ENCODE measurements at regions not wholly inside any gene's neighbourhood (a gene's known extent, or its start where the extent isn't known, plus 50 kb on each side); places are given as distances from the start of the nearest gene placed in this dataset.

- DNase-seq = no peak
Observed at GRCh38 chr7:22676385-22676784, 50.6 kb upstream of the IL6 start.

GRCh38 chr7:22675917-22676343 lies 51.1 kb upstream of the IL6 start:
- peak; percentile 13 for DNase-seq

DNA sequence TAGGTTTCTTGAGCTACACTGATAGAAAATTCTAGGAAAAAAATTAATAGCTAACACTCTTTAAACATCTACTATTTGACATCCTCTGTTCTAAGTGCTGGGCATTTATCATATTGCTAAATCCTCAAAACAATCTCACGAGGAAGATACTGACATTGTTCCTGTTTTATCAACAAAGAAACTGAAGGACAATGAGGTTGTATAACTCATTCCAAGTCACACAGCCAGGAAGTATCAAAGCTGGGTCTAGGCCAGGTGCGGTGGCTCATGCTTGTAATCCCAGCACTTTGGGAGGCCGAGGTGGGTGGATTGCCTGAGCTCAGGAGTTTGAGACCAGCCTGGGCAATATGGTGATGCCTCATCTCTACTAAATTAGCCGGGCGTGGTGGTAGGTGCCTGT lies 51.6 kb upstream of the IL6 start:
- DNase-seq = no peak

GRCh38 chr7:22672846-22673680 lies 53.9 kb upstream of the IL6 start:
- no peak for DNase-seq

GRCh38 chr7:22671177-22671879 lies 55.7 kb upstream of the IL6 start:
- DNase-seq = no peak

DNA sequence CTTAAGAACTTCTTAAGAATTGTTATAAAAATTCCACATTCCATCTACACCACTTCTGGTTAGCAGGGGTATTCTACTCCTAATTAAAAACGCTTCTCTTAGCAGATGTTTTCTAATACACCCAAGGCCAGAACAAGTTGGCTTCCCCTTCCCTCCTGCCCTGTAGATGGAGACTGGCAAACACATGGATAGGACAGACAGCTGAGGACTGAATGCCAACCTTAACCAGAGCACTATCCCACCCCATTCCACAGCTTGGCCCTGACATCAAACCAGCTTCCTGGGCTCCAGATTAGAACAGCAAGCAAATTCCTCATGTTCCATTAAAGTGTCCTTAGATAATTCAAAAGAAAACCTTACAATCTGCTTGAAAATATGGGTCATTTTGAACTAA lies 56.6 kb upstream of the IL6 start:
- DNase-seq = no peak

DNA sequence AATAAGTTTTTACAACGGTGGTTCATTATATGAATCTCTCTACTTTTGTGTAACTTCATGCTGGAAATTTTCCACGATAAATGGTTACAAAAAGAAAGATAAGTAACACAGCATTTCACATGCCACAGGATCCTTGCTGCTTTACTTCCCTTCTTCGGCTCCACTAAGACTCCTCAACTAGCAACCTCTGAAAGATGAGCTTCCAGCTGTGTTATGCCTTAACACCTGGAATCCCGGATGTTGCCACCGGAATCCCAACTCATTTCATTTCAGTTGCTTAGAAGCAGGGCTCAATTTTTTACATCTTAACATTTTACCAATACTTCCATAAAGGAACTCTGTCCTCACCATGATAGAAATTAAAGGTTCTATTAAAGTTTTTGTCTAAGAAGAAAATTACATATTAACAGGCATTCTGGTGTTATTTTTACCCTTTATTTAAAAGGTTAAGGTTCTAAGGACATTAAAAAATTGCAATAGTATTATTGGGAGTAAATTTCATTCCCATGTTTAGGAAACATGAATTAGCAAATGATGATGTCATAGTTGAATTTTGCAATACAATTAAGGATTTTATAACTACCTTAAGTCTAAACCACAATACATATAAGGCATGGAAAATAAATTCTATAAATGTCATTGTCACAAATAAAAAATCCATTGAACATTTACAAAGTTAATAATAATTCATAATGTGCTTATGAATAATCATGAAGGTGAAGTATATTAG lies 57.1 kb upstream of the IL6 start:
- no peak for DNase-seq

GRCh38 chr7:22668971-22669401 lies 58.0 kb upstream of the IL6 start:
- DNase-seq = no peak

GRCh38 chr7:22667562-22668239 lies 59.3 kb upstream of the IL6 start:
- DNase-seq = no peak

DNA sequence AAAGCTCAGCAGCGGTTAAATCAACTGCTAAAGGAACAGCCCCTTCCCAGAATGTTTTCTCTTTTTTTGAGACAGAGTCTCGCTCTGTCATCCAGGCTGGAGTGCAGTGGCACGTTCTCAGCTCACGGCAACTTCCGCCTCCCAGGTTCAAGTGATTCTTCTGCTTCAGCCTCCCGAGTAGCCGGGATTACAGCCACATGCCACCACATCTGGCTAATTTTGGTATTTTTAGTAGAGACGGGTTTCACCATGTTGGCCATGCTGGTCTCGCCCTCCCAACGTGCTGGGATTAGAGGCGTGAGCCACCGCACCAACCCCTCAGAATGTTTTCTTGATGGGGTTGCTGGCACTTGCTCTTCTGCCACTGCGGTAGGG lies 59.8 kb upstream of the IL6 start:
- DNase-seq = no peak

DNA sequence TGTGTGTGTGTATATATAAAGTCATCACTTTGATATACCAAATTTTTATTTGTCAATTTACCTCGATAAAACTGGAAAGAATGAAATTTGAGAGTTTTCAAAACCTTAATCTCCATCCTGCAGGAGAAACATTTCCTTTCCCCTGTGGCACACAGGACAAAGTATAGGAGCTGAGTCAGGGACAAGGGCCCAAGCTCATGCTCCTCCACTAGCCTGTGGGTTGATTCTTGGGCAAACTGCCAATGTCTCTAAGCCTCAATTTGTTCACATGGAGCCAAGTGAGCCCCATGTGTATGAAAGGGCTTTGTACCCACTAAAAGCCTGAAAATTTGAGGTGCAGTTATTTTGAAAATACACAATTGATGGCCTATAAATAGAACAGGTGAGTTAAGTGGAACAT lies 60.3 kb upstream of the IL6 start:
- DNase-seq = no peak

DNA sequence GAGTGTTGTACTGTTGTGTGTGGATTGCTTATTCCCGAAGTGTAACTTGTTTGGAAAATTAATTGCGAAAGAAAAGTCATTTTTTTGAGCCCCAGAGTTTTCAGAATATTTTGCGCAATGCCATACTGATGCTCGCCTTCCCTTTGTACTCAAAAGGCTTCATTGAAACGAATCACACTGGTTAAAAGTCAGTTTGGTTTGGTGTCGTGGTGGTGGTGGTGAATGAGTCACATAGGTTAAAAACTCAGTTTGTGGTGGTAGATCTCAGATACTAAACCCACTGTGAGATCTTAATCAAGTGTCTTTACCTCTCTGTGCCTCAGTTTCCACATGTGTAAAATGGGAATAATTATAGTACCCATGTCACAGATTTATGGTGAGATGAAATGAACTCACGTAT lies 61.1 kb upstream of the IL6 start:
- no peak for DNase-seq

DNA sequence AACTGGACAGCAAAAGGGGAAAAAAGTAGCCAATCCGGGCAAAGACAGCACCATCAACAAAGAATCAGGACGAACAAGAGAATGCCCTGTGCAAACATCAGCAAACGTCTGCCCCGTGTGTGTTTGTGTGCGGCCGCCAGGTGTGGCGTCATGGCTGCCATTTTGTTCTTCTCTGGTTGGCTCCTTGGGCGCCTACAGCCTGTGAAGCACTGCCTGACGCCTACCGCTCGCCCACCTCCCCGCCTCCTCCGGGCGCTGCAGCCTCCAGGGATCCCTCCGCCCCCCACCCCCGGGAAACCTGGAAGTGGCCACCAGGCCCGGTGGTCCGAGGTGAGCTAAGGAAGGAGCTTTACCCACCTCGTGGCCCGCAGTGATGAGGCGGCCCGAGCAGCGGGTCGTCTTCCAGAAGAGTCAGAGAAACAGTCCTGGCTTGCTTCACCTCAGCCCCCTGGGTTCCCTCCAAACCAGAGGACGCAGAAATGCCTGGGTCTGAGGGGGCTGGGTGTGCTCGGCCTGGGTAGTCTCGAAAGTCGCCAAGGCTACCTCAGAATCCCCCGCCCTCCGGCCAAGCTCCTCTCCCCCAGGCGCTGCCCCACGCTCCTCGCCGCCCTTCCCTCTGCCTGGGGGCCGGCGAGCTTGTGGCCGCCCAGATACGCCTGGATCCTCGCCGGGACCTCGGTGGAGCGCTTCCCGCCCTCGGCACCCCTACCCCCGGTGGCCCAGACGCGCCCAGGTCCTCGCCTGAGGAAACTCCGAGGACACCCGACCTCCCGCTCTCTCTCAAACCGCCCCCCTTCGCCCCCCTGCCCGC lies 61.8 kb upstream of the IL6 start:
- DNase-seq = no peak

DNA sequence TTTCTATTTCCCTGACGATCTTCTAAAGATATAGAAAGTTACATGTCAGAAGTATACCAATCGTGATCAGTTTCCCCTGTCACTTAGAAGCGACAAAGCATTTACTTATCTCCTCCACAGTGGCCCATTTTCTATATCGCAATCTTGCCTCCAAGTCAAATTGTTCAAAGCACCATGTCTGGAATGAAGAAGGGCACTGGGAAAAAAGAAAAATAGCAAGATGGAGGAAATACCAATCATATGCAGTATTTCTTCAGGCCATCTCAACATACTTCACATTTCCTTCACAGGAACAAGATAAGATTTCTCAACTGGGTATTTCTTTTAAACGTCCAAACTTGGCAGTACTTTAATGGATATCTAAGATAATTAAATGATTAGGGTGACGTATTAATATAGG lies 63.3 kb upstream of the IL6 start:
- no peak for DNase-seq

DNA sequence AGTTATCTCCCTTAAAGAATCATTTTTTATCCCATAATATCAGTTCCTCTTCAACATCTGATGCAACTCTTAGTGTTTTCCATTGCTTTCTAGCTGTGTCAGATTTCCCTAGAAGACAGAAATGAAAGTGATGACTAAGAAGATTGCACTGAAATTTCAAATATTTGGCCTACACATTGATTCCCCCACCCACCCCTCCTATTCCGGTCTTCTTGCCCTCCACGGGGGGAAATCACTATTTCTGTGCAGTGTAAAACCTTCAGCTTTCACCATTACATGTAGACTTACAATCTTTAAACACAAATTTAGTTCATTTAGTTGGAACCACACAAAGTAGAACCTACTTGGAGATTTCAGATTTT lies 63.7 kb upstream of the IL6 start:
- no peak for DNase-seq

DNA sequence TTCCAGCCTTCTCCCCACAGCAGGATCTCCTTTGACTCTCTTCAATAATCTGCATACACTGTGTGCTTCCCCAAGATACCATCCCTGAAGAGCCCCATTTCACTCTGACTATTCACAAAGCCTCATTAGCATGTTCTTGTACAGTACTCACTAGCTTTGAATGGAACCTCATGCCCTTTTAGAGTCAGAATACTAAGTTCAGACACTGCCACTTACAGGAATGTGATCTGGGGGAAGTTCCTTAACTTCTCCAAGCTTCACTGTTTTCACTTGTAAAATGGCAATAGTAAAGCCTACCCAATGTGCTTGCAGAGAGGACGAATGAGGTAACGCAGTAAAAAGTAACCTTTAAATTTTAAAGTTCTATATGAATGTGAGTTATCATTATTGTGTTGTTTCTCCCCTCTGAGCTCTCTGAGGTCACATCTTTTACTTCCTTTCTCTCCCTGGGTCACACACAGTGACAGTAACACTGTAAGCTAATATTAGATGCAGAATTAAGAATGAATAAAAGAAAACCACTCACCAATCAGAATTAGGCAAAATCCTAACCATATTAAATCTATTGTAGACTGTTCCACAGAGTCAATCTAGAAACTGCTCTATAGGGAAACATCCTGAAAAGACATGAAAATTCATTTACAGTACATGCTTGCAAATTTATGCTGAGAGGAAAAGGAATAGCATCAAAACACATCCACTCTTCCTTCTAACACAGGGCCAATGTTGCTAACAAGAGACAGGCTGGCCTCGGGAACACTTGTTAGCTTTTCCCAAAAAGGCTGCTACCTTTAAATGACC lies 64.2 kb upstream of the IL6 start:
- DNase-seq = no peak

- DNase-seq = no peak
Observed at GRCh38 chr7:22662036-22662435, 65.0 kb upstream of the IL6 start.

GRCh38 chr7:22660732-22661131 lies 66.3 kb upstream of the IL6 start:
- DNase-seq = no peak

DNA sequence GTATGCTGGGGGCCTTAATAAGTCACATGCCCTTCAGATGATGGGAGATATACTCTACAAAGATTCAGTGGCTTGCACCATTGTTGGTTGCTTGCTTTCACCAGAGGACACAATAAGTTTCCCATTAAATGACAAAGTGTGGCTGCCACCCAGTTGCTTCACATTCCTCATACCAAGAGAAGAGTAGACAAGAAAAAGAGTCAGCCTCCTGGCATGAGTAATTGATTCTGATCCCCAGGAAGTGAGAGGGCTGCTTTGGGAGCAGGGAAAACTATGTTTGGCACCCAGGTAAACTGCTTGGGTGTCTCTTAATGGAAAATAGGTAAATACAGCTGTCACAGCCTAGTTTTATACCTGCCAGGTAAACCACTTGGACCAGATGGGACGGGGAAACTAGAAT lies 66.7 kb upstream of the IL6 start:
- no peak for DNase-seq

GRCh38 chr7:22659741-22660140 lies 67.3 kb upstream of the IL6 start:
- DNase-seq = no peak

GRCh38 chr7:22658031-22658430 lies 69.0 kb upstream of the IL6 start:
- DNase-seq = no peak

GRCh38 chr7:22657479-22657878 lies 69.5 kb upstream of the IL6 start:
- no peak for DNase-seq

Data from activated T-cell treated with anti-CD3 and anti-CD28 coated beads for 4 hours (primary cell).